ENCODE measurements at regions not wholly inside any gene's neighbourhood (a gene's known extent, or its start where the extent isn't known, plus 50 kb on each side); places are given as distances from the start of the nearest gene placed in this dataset.

- TF ChIP-seq CTCF (conservative IDR thresholded peaks at IDR 0.05; ENCODE audit: low read length) (no peak), EZH2phosphoT487 (IDR thresholded peaks at IDR 0.05; ENCODE audit: borderline replicate concordance) (no peak)
These were observed 264.0 kb upstream of the CAMK1G start for GRCh38 chr1:209319549-209319948.

All from Loucy (cell line).